ENCODE measurements at regions not wholly inside any gene's neighbourhood (a gene's known extent, or its start where the extent isn't known, plus 50 kb on each side); places are given as distances from the start of the nearest gene placed in this dataset.

- TF ChIP-seq CTCF (IDR thresholded peaks at IDR 0.05; ENCODE audit: borderline replicate concordance, extremely low read depth, low read length, poor library complexity, severe bottlenecking) (no peak), EZH2 (IDR thresholded peaks at IDR 0.05; ENCODE audit: borderline replicate concordance, low read depth, low read length, severe bottlenecking) (no peak)
These were observed 508.7 kb upstream of the RGS6 start for GRCh38 chr14:71423481-71423880.

All from DND-41 (cell line).